K562 (cell line): ENCODE measurements at regions not wholly inside any gene's neighbourhood (a gene's known extent, or its start where the extent isn't known, plus 50 kb on each side); places are given as distances from the start of the nearest gene placed in this dataset.

Experiments
- ATAC-seq: fragments of 200-7000 bp; cut with Tn5 transposase; 3 replicates; pipeline ENCODE4 v1.9.1; 2020; ENCODE audit warnings: moderate library complexity
- BruUV-seq: library from RNA; stranded (reverse); fragments of 400-500 nt; replicated peaks from 2 replicates; lab custom pipeline; 2021; lab: Mats Ljungman, UMichigan
- CTCF ChIA-PET: fragments of 300-600 bp; formaldehyde crosslinking; extraction: SDS; loops from one replicate; lab custom pipeline; 2021; ENCODE audit warnings: low intra/inter-chr PET ratio; lab: Yijun Ruan, JAX
- POLR2A ChIA-PET: fragments of 300-600, 350-650 bp; sonication (Branson Sonifier 250); formaldehyde crosslinking; extraction: SDS; loops from one replicate; lab custom pipeline; 2021; ENCODE audit warnings: antibody characterized with exemption, inconsistent platforms; lab: Yijun Ruan, JAX
- DNase-seq, 4 experiments: peaks; one replicate each; pipeline versions ENCODE4 v3.0.0 to v3.0.0-alpha.2; 2011 to 2018; ENCODE audit warnings: low spot score in 3 of 4, mixed read lengths in 3 of 4; ENCODE audit errors: extremely low read depth in 1 of 4
- FAIRE-seq: peaks from 2 replicates; lab custom pipeline; 2011; peaks lifted over from hg19 to GRCh38; lab: Jason Lieb, UNC
- H2AFZ ChIP-seq: 2 replicates; pipeline ENCODE4 v1.6.0; 2011; ENCODE audit warnings: low read depth, low read length, control low read depth, inconsistent platforms
- H3K27ac ChIP-seq: fragments of 200-600 bp; 3 replicates; pipeline ENCODE4 v1.8.0; 2011; ENCODE audit warnings: low read depth, mild to moderate bottlenecking, control low read depth, inconsistent platforms, low read length, moderate library complexity, mixed read lengths; ENCODE audit errors: extremely low read depth
- H3K27me3 ChIP-seq, 2 experiments: fragments of 300-600 bp in 1 of 2; 2 replicates in 1 of 2; 3 replicates in 1 of 2; pipeline versions ENCODE4 v1.6.0 to v1.8.0; 2011; ENCODE audit warnings: inconsistent platforms in 2 of 2, low read length in 2 of 2, mild to moderate bottlenecking in 1 of 2, mixed read lengths in 1 of 2, moderate library complexity in 1 of 2; ENCODE audit not compliant: control insufficient read depth in 2 of 2, insufficient read depth in 2 of 2
- H3K36me3 ChIP-seq: fragments of 300-600 bp; 3 replicates; pipeline ENCODE4 v1.8.0; 2011; ENCODE audit warnings: mild to moderate bottlenecking, low read length, inconsistent platforms; ENCODE audit not compliant: control insufficient read depth, insufficient read depth
- H3K4me1 ChIP-seq, 2 experiments: fragments of 200-600 bp in 1 of 2; replicated peaks in 1 of 2; 2 replicates in 1 of 2; 3 replicates in 1 of 2; pipeline versions ENCODE4 v1.5.1 to v1.8.0; 2011; ENCODE audit warnings: inconsistent platforms in 2 of 2, low read length in 2 of 2, mild to moderate bottlenecking in 1 of 2, mixed read lengths in 1 of 2, moderate library complexity in 1 of 2; ENCODE audit not compliant: control insufficient read depth in 2 of 2, insufficient read depth in 2 of 2
- H3K4me2 ChIP-seq: 2 replicates; pipeline ENCODE4 v1.6.1; 2011; ENCODE audit warnings: low read length, control low read depth, inconsistent platforms, mixed read lengths; ENCODE audit not compliant: insufficient read depth
- H3K4me3 ChIP-seq: fragments of 200-600 bp; sonication (generic), shearing (Covaris generic); 2 replicates; pipeline ENCODE4 v1.5.1; 2016; ENCODE audit warnings: control low read depth, inconsistent platforms
- H3K79me2 ChIP-seq: fragments of 200-600 bp; 3 replicates; pipeline ENCODE4 v1.8.0; 2011; ENCODE audit warnings: low read length, inconsistent platforms; ENCODE audit not compliant: control insufficient read depth, insufficient read depth
- H3K9ac ChIP-seq, 2 experiments: 2 replicates each; pipeline versions ENCODE4 v1.6.0 to v1.6.1; 2011; ENCODE audit warnings: low read depth in 2 of 2, low read length in 2 of 2, control low read depth in 1 of 2, inconsistent platforms in 1 of 2, mild to moderate bottlenecking in 1 of 2, mixed read lengths in 1 of 2; ENCODE audit not compliant: insufficient read depth in 1 of 2
- H3K9me1 ChIP-seq: one replicate; pipeline ENCODE4 v1.6.0; 2011; ENCODE audit warnings: inconsistent platforms, mild to moderate bottlenecking, low read length, moderate library complexity; ENCODE audit not compliant: control insufficient read depth, insufficient read depth
- H3K9me3 ChIP-seq: replicated peaks from 2 replicates; pipeline ENCODE4 v1.5.1; 2011; ENCODE audit warnings: low read depth, low read length, inconsistent platforms; ENCODE audit not compliant: control insufficient read depth, insufficient read depth
- H4K20me1 ChIP-seq: replicated peaks from 2 replicates; pipeline ENCODE4 v1.6.1; 2011; ENCODE audit warnings: low read length, inconsistent platforms, mixed read lengths; ENCODE audit not compliant: control insufficient read depth, insufficient read depth
- ARID3A ChIP-seq: IDR thresholded peaks from 2 replicates; pipeline ENCODE4 v1.6.1; 2012; ENCODE audit warnings: low read depth, low read length, improper control_type of control experiment, borderline replicate concordance
- CTBP1 ChIP-seq: fragments of 450-650 bp; IDR thresholded peaks from 2 replicates; pipeline ENCODE4 v1.6.1; 2016; ENCODE audit warnings: borderline replicate concordance
- GTF2A2 ChIP-seq: IDR thresholded peaks from 2 replicates; pipeline ENCODE4 v1.6.1; 2016; ENCODE audit warnings: mild to moderate bottlenecking, missing genetic modification characterization, missing compliant biosample characterization
- MTA1 ChIP-seq: fragments of 450-650 bp; IDR thresholded peaks from 2 replicates; pipeline ENCODE4 v1.6.1; 2017; ENCODE audit warnings: borderline replicate concordance
- MTA2 ChIP-seq: fragments of 450-650 bp; IDR thresholded peaks from 2 replicates; pipeline ENCODE4 v1.6.1; 2016; ENCODE audit warnings: low read depth
- RBM34 ChIP-seq: fragments of 200-400 bp; formaldehyde crosslinking; IDR thresholded peaks from 2 replicates; pipeline ENCODE4 v1.6.1; 2018; ENCODE audit warnings: low read length, borderline replicate concordance; ENCODE audit not compliant: insufficient read depth
- SMAD1 ChIP-seq: fragments of 150-350 bp; IDR thresholded peaks from 2 replicates; pipeline ENCODE4 v1.6.1; 2014; ENCODE audit warnings: low read length, low read depth; ENCODE audit not compliant: partially characterized antibody
- SMARCB1 ChIP-seq: IDR thresholded peaks from 2 replicates; pipeline ENCODE4 v1.6.1; 2011; ENCODE audit warnings: improper control_type of control experiment, low read depth; ENCODE audit not compliant: insufficient read length
- WHSC1 ChIP-seq: IDR thresholded peaks from one replicate; pipeline ENCODE4 v1.6.1; 2012; ENCODE audit warnings: low read length, control low read depth, inconsistent platforms
- ZBTB43 ChIP-seq: sonication (generic); formaldehyde crosslinking; IDR thresholded peaks from 2 replicates; pipeline ENCODE4 v1.8.0; 2023; ENCODE audit warnings: mild to moderate bottlenecking, missing genetic modification reagents
- ZNF699 ChIP-seq: fragments of 250-450 bp; sonication (Bioruptor Pico); IDR thresholded peaks from 2 replicates; pipeline ENCODE4 v1.8.0; 2021; ENCODE audit warnings: mild to moderate bottlenecking, moderate library complexity; ENCODE audit not compliant: insufficient replicate concordance
- WGBS: fragments of 100-300 bp; shearing (Covaris generic); methylation state at CpG from one replicate; pipeline ENCODE4 v1.1.6; 2016; ENCODE audit warnings: low coverage, mixed read lengths; ENCODE audit not compliant: insufficient coverage; ENCODE audit errors: missing lambda C conversion rate; 5-methylcytosine and 5-hydroxymethylcytosine counted together
- in situ Hi-C: fragments of 300-500 bp; cut with MboI; formaldehyde crosslinking; loops from 4 replicates; pipeline ENCODE4 v1.15.0; 2018; ENCODE audit warnings: inconsistent platforms, mixed read lengths
- intact Hi-C: fragments of 100-400 bp; cut with micrococcal nuclease; formaldehyde crosslinking; loops from 2 replicates; pipeline ENCODE4 v1.14.2; 2022
- TF ChIP-seq, protein P1 (sequence below), 2 experiments: fragments of 150-350 bp in 1 of 2; IDR thresholded peaks; 2 replicates each; pipeline ENCODE4 v1.6.1; 2012 to 2016; ENCODE audit warnings: low read depth in 2 of 2, low read length in 2 of 2, mild to moderate bottlenecking in 1 of 2, moderate library complexity in 1 of 2
- TF ChIP-seq, protein P2 (sequence below): sonication (generic); formaldehyde crosslinking; IDR thresholded peaks from 2 replicates; pipeline ENCODE4 v1.8.1; 2022; ENCODE audit warnings: missing genetic modification reagents
- TF ChIP-seq, protein P3 (sequence below): fragments of 250-450 bp; sonication (Bioruptor Pico); IDR thresholded peaks from 2 replicates; pipeline ENCODE4 v1.5.0; 2020; ENCODE audit warnings: mild to moderate bottlenecking, borderline replicate concordance

GRCh38 chr3:29064085-29064484 is 216.8 kb upstream of the RBMS3 start:
- H3K27me3 ChIP-seq: no peaks in the 10 kb centered on the region
- no peak for ATAC-seq
- ChIA-PET POLR2A (no interaction called here), CTCF (no interaction called here)
- no peaks in the 10 kb centered on the region for H3K79me2 ChIP-seq
- H3K4me3 ChIP-seq: no peak overlapping the region
- no peak overlapping the region for H3K27ac ChIP-seq
- no peak overlapping the region for H3K9ac ChIP-seq
- H4K20me1 ChIP-seq: no peaks in the 10 kb centered on the region
- 0% methylated on average over 1 of the region's 1 CpG for WGBS
- no TSS peak for BruUV-seq
- H3K4me1 ChIP-seq: no peaks in the 10 kb centered on the region
- intact Hi-C loops: no loop called here
- no peaks in the 10 kb centered on the region for H3K9me1 ChIP-seq
- H2AFZ ChIP-seq: no peak overlapping the region
- no peaks in the 10 kb centered on the region for H3K36me3 ChIP-seq
- in situ Hi-C loops: no loop called here
- no peak for DNase-seq
- no peak for FAIRE-seq
- no peaks in the 10 kb centered on the region; the same call in 1 of the 2 replicates for H3K9me3 ChIP-seq
- H3K4me2 ChIP-seq: no peak overlapping the region
- TF ChIP-seq GTF2A2: no peak
- TF ChIP-seq RBM34: no peak
- no peak for TF ChIP-seq MTA1
- TF ChIP-seq, protein P1, sequence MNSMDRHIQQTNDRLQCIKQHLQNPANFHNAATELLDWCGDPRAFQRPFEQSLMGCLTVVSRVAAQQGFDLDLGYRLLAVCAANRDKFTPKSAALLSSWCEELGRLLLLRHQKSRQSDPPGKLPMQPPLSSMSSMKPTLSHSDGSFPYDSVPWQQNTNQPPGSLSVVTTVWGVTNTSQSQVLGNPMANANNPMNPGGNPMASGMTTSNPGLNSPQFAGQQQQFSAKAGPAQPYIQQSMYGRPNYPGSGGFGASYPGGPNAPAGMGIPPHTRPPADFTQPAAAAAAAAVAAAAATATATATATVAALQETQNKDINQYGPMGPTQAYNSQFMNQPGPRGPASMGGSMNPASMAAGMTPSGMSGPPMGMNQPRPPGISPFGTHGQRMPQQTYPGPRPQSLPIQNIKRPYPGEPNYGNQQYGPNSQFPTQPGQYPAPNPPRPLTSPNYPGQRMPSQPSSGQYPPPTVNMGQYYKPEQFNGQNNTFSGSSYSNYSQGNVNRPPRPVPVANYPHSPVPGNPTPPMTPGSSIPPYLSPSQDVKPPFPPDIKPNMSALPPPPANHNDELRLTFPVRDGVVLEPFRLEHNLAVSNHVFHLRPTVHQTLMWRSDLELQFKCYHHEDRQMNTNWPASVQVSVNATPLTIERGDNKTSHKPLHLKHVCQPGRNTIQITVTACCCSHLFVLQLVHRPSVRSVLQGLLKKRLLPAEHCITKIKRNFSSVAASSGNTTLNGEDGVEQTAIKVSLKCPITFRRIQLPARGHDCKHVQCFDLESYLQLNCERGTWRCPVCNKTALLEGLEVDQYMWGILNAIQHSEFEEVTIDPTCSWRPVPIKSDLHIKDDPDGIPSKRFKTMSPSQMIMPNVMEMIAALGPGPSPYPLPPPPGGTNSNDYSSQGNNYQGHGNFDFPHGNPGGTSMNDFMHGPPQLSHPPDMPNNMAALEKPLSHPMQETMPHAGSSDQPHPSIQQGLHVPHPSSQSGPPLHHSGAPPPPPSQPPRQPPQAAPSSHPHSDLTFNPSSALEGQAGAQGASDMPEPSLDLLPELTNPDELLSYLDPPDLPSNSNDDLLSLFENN (IDR thresholded peaks at IDR 0.05; ENCODE audit: low read depth in 2 of 2, low read length in 2 of 2): no peak
- TF ChIP-seq SMARCB1: no peak
- TF ChIP-seq CTBP1: no peak
- TF ChIP-seq MTA2: no peak
- TF ChIP-seq, protein P2, sequence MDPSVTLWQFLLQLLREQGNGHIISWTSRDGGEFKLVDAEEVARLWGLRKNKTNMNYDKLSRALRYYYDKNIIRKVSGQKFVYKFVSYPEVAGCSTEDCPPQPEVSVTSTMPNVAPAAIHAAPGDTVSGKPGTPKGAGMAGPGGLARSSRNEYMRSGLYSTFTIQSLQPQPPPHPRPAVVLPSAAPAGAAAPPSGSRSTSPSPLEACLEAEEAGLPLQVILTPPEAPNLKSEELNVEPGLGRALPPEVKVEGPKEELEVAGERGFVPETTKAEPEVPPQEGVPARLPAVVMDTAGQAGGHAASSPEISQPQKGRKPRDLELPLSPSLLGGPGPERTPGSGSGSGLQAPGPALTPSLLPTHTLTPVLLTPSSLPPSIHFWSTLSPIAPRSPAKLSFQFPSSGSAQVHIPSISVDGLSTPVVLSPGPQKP (CRISPR knock-in tag): no peak
- no peak for TF ChIP-seq SMAD1
- TF ChIP-seq WHSC1: no peak
- no peak for TF ChIP-seq ZBTB43 (CRISPR knock-in tag)
- TF ChIP-seq ARID3A: no peak
- TF ChIP-seq, protein P3, sequence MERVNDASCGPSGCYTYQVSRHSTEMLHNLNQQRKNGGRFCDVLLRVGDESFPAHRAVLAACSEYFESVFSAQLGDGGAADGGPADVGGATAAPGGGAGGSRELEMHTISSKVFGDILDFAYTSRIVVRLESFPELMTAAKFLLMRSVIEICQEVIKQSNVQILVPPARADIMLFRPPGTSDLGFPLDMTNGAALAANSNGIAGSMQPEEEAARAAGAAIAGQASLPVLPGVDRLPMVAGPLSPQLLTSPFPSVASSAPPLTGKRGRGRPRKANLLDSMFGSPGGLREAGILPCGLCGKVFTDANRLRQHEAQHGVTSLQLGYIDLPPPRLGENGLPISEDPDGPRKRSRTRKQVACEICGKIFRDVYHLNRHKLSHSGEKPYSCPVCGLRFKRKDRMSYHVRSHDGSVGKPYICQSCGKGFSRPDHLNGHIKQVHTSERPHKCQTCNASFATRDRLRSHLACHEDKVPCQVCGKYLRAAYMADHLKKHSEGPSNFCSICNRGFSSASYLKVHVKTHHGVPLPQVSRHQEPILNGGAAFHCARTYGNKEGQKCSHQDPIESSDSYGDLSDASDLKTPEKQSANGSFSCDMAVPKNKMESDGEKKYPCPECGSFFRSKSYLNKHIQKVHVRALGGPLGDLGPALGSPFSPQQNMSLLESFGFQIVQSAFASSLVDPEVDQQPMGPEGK: no peak
- no peak for TF ChIP-seq ZNF699 (CRISPR knock-in tag)
